ENCODE measurements at regions not wholly inside any gene's neighbourhood (a gene's known extent, or its start where the extent isn't known, plus 50 kb on each side); places are given as distances from the start of the nearest gene placed in this dataset.
"Not testable (repeated sequence)": the region's sequence is repeated elsewhere in the genome, so short reads cannot be mapped to it uniquely, and the experiment has no call there.

DNA sequence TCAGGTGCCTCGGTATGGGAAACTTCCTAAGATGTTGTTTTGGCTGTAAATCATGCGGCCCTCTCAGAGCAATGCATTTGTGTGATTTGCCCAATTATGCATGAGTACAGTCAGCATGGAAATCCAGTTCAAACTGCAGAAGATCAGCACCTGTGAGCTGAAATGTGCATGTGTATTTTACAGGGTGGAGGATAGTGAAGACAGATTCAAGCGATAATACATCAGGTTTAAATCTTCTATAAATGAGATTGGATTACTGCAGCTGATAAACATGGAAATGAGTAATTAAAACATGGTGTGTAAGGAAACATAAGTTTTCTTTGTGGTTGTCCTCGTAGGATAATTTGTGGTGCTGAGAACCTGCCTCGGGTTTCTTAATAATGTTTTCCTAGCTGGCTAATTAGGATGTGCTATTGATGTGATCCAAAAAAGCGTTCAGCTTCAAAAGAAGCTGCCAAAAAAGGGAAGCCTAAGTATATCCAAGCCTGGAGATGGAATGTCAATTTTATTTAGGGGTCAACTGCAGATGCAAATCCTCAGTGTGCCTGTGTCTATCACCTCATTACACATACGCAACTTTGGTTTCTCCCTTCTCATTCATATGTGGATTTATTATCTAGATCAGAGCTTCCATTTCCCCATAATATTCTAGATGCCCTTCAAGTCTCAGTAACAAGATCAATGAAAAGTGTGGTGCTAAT, 117.1 kb upstream of the CCDC28A start:
- DNase-seq (ENCODE audit: low read depth): no peak

GRCh38 chr6:138657065-138657425, 116.5 kb upstream of the CCDC28A start:
- no peak for DNase-seq (ENCODE audit: low read depth)

DNA sequence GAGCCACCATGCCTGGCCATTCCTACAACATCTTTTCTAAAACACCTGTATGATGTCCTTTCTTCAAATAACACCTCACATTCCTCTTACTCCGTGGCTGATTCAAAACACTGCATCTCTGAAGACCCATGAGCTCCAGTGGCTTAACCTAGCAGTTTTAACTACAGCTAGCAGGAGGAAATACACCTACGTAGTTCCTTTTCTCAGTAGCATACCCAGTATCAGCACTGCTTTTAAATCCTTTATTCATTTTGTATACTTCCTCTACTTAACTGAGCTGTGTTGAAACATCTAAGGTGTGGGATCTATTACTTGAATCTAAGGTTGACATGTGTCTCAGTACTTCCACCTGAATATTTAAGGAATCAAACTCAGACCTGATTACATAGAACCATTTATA, 113.6 kb upstream of the CCDC28A start:
- DNase-seq (ENCODE audit: low read depth): no peak

DNA sequence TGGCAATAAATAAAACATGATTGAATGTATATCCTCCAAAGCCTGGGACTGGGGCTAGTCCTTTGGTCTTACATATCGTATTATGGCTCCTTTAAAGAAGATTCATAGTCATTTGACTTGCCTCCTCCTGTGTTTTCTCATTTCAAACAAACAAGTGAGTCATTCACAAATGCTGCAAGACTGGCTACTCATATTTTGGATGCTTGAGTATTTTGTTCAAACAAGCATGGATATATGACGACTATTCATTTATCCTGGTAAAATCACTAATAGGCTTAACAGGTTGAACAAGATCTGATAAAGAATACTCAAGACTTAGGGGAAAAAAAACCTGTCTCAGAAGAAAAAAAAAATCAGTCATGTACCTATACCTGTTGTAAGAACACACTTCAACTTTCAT, 111.1 kb upstream of the CCDC28A start:
- no peak for DNase-seq (ENCODE audit: low read depth)

DNA sequence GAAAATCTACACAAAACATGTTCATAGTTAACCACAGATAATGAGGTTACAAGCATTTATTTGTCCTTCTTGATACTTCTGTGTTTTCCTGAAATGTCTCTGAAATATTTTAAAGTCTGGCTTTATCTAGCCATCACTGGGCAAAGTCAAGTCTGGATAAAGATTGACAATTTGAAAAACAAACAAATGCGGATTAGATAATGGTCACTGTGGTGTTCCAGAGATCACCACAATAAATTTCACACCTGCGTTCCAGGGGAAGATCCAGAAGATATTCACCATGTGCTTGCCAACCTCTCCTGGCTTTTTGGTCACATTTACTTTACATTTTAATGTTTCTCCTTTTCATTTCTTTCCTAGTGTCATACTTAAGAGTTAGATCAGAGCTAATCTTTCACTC, 109.7 kb upstream of the CCDC28A start:
- no peak for DNase-seq (ENCODE audit: low read depth)

DNA sequence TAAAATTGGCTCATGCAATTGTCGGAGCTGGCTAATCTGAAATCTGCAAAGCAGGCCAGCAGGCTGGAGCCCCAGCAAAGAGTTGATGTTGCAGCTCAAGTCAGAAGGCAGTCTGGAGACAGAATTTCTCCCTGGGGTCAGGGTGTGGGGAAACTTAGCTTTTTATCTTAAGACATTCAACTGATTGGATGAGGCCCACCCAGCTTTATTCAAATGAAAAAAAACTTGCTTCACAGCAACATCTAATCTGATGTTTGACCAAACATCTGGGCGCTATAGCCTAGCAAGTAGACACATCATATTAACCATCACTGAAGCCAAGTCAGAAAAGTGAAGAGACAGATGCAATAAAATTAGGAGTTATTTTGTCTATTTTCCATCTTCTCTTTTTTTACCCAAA, 108.8 kb upstream of the CCDC28A start:
- no peak for DNase-seq (ENCODE audit: low read depth)

DNA sequence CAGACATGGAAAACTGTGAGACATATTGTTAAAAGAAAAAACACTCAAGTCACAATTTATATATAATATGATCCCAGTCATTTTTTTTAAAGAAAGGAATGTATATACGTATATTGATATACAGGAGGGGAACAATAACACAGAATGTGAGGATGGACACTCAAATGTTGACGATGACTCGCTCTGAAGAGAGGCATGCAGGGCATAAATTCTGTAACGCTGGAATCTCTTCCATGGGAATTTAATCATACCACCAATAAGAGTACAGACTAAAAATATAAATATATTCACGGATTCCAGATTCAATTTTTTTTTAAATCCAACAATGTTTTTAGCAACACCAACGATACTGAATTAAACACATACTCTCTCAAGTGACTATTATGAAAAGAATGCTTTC, 106.9 kb upstream of the CCDC28A start:
- no peak for DNase-seq (ENCODE audit: low read depth)

- DNase-seq (ENCODE audit: low read depth): no peak
Measured at GRCh38 chr6:138667408-138667807, 106.2 kb upstream of the CCDC28A start.

DNA sequence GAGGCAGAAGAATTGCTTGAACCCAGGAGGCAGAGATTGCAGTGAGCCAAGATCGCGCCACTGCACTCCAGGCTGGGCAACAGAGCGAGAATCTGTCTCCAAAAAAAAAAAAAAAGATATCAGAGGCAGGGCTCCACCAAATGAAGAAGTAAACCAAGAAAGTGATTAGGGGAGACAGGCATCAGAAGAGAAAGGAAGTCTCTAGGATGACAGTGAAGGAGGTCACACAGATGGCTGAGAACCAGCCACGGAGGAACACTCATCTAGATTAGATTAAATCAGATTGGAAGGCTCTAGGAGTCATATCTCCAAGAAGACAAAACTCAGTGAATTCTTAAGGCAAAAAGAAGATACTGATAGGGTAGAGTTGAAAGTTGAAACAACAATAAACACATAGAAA, 102.2 kb upstream of the CCDC28A start:
- no peak for DNase-seq (ENCODE audit: low read depth)

GRCh38 chr6:138673346-138674014, 100.1 kb upstream of the CCDC28A start:
- DNase-seq (ENCODE audit: low read depth): no peak

- DNase-seq (ENCODE audit: low read depth): not testable (repeated sequence)
Measured at GRCh38 chr6:138674444-138674843, 99.1 kb upstream of the CCDC28A start.

- no peak for DNase-seq (ENCODE audit: low read depth)
Measured at GRCh38 chr6:138677538-138677937, 96.0 kb upstream of the CCDC28A start.

- DNase-seq (ENCODE audit: low read depth): no peak
Measured at GRCh38 chr6:138678168-138678567, 95.4 kb upstream of the CCDC28A start.

DNA sequence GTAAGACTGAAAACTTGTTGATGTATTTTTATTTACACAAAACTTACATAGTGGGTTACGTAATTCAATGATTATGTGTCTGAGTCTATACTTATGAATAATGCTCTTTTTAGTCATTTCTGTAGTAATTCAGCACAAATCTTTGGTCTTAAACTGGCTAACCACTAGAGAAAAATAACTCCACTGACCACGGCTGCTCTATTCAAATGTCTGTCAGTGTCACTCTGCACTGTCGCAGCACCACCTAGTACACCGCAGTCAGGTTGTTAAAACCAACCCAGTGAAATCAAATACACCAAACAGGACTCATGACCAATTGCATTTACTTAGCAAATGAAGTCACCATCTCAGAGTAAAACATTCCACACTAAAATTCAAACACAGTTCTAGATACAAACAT, 93.5 kb upstream of the CCDC28A start:
- no peak for DNase-seq (ENCODE audit: low read depth)

- DNase-seq (ENCODE audit: low read depth): no peak
Measured at GRCh38 chr6:138681627-138682026, 91.9 kb upstream of the CCDC28A start.

- no peak for DNase-seq (ENCODE audit: low read depth)
Measured at GRCh38 chr6:138682704-138683527, 90.7 kb upstream of the CCDC28A start.

DNA sequence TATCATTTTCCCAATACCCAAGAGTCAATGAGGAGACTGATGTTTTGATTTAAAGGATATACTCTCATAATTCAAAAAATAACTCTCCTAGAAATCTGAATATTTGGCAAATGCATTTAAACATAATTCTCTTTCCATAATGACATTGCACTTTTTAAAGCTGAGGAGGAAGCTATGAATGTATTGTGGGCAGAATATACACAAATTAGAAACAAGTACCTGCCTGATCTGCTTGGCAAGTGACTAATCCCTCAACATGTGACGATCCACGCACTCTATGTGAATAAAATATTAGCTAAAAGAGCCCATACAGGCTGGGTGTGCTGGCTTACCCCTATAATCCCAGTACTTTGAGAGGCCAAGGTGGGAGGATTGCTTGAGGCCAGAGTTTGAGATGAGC, 88.3 kb upstream of the CCDC28A start:
- no peak for DNase-seq (ENCODE audit: low read depth)

DNA sequence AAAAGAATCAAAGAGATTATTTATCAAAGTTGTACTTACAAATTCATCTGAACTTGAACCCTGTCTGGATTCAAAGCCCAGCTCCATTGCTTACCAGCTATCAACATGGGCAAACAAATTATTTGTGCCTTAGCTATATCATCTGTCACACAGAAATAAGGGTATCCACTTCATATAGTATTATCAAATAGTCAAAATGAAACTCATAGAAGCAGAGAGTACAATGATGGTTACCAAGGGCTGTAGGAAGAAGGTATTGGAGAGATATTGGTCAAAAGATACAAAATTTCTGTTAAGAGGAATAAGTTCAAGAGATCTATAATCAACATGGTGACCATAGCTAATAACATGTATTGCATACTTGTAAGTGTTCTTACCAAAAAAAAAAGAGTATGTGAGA, 87.8 kb upstream of the CCDC28A start:
- no peak for DNase-seq (ENCODE audit: low read depth)

DNA sequence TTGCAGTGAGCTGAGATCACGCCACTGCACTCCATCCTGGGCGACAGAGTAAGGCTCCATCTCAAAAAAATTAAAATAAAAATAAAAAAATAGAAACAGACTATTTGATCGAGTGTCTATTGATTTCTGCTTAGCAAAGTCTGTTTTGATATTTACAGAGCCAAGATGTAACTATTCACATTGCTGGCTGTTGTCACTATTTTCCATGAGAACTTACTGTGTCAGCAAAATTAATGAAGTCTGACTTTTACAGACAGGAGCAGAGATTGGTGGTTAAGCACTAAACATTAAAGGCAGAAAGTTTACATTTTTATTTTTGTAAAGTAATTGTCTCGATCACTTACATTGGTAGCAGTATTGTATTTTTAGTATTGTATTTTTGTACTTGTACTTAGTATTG, 85.0 kb upstream of the CCDC28A start:
- no peak for DNase-seq (ENCODE audit: low read depth)

- no peak for DNase-seq (ENCODE audit: low read depth)
Measured at GRCh38 chr6:138689849-138690248, 83.7 kb upstream of the CCDC28A start.

DNA sequence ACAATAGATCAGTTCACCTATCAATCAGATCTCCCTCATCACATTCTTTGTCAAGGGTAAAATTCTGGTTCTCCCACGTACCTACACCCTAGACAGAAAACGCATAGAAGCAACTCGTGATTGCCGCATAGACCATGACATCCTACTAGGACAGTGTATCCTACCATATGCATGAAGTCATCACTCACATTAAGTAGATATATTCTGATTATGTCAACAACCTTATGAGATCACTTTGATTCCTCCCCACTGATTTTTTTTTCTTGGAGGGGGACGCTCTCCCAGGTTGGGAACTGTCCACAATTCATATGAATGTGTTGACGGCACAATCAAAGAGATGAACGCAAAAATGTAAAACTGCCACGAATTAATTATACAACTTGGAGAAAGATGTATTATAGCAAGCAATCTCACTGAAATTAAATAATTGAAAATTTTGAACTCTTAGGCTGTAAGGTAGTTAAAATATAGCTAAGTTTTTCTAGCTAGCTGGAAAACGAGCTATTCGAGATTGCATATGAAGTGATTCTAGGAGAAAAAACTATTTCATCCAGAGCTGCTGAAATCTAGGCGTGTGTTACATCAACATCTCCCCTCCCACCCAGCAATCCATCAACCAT, 82.5 kb upstream of the CCDC28A start:
- DNase-seq (ENCODE audit: low read depth): no peak

GRCh38 chr6:138691595-138692057, 81.9 kb upstream of the CCDC28A start:
- no peak for DNase-seq (ENCODE audit: low read depth)

All from stimulated activated CD8-positive, alpha-beta memory T cell treated with anti-CD3 and anti-CD28 coated beads, Interleukin-7, amount 100 ng/mL, for 24 hours (primary cell).